HCT116 (cell line): ENCODE measurements at regions not wholly inside any gene's neighbourhood (a gene's known extent, or its start where the extent isn't known, plus 50 kb on each side); places are given as distances from the start of the nearest gene placed in this dataset.

ENCODE experiments used
- CEBPB ChIP-seq: IDR thresholded peaks from 2 replicates; pipeline ENCODE4 v1.6.1; 2012; ENCODE audit warnings: low read depth
- CTCF ChIP-seq, 3 experiments: fragments of 200-600 bp in 1 of 3; sonication (generic) in 1 of 3; IDR thresholded peaks in 2 of 3; conservative IDR thresholded peaks in 1 of 3; 2 replicates each; pipeline ENCODE4 v1.5.1; 2012 to 2017; ENCODE audit warnings: low read depth in 2 of 3, low read length in 2 of 3, antibody characterized with exemption in 1 of 3, borderline replicate concordance in 1 of 3, control low read depth in 1 of 3, mild to moderate bottlenecking in 1 of 3, mixed read lengths in 1 of 3, mixed run types in 1 of 3, moderate library complexity in 1 of 3; ENCODE audit not compliant: insufficient read depth in 1 of 3
- EZH2 ChIP-seq: fragments of 200-600 bp; sonication (generic); IDR thresholded peaks from 2 replicates; pipeline ENCODE4 v1.6.1; 2017; ENCODE audit warnings: antibody characterized with exemption, mixed run types
- POLR2A ChIP-seq: IDR thresholded peaks from 2 replicates; pipeline ENCODE4 v1.7.0; 2011; ENCODE audit warnings: borderline replicate concordance; ENCODE audit not compliant: insufficient read depth, insufficient read length; ENCODE audit errors: extremely low read depth
- RAD21 ChIP-seq: IDR thresholded peaks from 2 replicates; pipeline ENCODE4 v1.6.1; 2012; ENCODE audit warnings: low read depth, mild to moderate bottlenecking

- TF ChIP-seq EZH2 (no peak), RAD21 (no peak), POLR2A (no peak), CTCF (IDR thresholded peaks at IDR 0.05 in 2 of 3, conservative IDR thresholded peaks at IDR 0.05 in 1 of 3; ENCODE audit: borderline replicate concordance in 1 of 3, insufficient read depth in 1 of 3, low read depth in 2 of 3, low read length in 2 of 3) (no peak), CEBPB (no peak)
These were observed 54.5 kb upstream of the RAP1A start for GRCh38 chr1:111565079-111565478.
